Panc1 (cell line): ENCODE measurements at regions not wholly inside any gene's neighbourhood (a gene's known extent, or its start where the extent isn't known, plus 50 kb on each side); places are given as distances from the start of the nearest gene placed in this dataset.

ENCODE experiments used
- ATAC-seq: fragments of 200-7000 bp; cut with Tn5 transposase; 2 replicates; pipeline ENCODE4 v1.9.1; 2020; ENCODE audit warnings: mild to moderate bottlenecking, moderate library complexity
- BruUV-seq: library from RNA; stranded (reverse); fragments of 400-500 nt; replicated peaks from 2 replicates; lab custom pipeline; 2021; lab: Mats Ljungman, UMichigan
- CTCF ChIA-PET: fragments of 300-600 bp; sonication (Branson Sonifier 250); formaldehyde crosslinking; loops from one replicate; lab custom pipeline; 2022; ENCODE audit warnings: antibody characterized with exemption; lab: Charles Lee
- POLR2A ChIA-PET: fragments of 300-600 bp; sonication (Branson Sonifier 250); formaldehyde crosslinking; loops from one replicate; lab custom pipeline; 2022; ENCODE audit warnings: antibody characterized with exemption; lab: Charles Lee
- DNase-seq: peaks from one replicate; pipeline ENCODE4 v3.0.0-alpha.2; 2010; ENCODE audit warnings: low read depth, low spot score
- H3K27ac ChIP-seq: 2 replicates; pipeline ENCODE4 v1.5.1; 2011; ENCODE audit warnings: mild to moderate bottlenecking, low read length, inconsistent platforms
- H3K27me3 ChIP-seq: fragments of 200-500 bp; sonication (Bioruptor generic); 2 replicates; pipeline ENCODE4 v1.6.0; 2014; ENCODE audit warnings: low read length, inconsistent platforms; ENCODE audit not compliant: control insufficient read depth, insufficient read depth
- H3K36me3 ChIP-seq: fragments of 200-500 bp; sonication (Bioruptor generic); 2 replicates; pipeline ENCODE4 v1.5.1; 2014; ENCODE audit warnings: inconsistent platforms, mild to moderate bottlenecking, low read length, moderate library complexity; ENCODE audit not compliant: control insufficient read depth, insufficient read depth
- H3K4me1 ChIP-seq: 2 replicates; pipeline ENCODE4 v1.5.1; 2011; ENCODE audit warnings: inconsistent platforms, mild to moderate bottlenecking, low read length, moderate library complexity; ENCODE audit not compliant: control insufficient read depth, insufficient read depth
- H3K4me3 ChIP-seq, 2 experiments: 2 replicates each; pipeline ENCODE4 v1.5.1; 2011 to 2012; ENCODE audit warnings: low read depth in 2 of 2, low read length in 2 of 2, mild to moderate bottlenecking in 2 of 2, inconsistent platforms in 1 of 2, moderate library complexity in 1 of 2
- H3K9me3 ChIP-seq: fragments of 200-500 bp; sonication (Bioruptor generic); 2 replicates; pipeline ENCODE4 v1.5.1; 2014; ENCODE audit warnings: low read depth, mild to moderate bottlenecking, inconsistent platforms, low read length, moderate library complexity; ENCODE audit not compliant: control insufficient read depth, insufficient read depth
- CTCF ChIP-seq: fragments of 450-650 bp; IDR thresholded peaks from 2 replicates; pipeline ENCODE4 v1.5.1; 2017; ENCODE audit warnings: mild to moderate bottlenecking
- POLR2AphosphoS5 ChIP-seq: IDR thresholded peaks from 2 replicates; pipeline ENCODE4 v1.6.1; 2012; ENCODE audit warnings: mild to moderate bottlenecking, low read depth, low read length, moderate library complexity
- SIN3A ChIP-seq: IDR thresholded peaks from 2 replicates; pipeline ENCODE4 v1.6.1; 2012; ENCODE audit warnings: low read depth, mild to moderate bottlenecking, low read length, moderate library complexity, borderline replicate concordance; ENCODE audit not compliant: insufficient read depth
- TCF7L2 ChIP-seq: IDR thresholded peaks from 2 replicates; pipeline ENCODE4 v1.6.1; 2011; ENCODE audit warnings: mild to moderate bottlenecking, low read depth, low read length, inconsistent platforms
- in situ Hi-C: cut with HindIII; loops from 2 replicates; pipeline ENCODE4 v1.10.0; 2016; ENCODE audit warnings: low sequenced_read_pairs, low pct_unique_long_range_greater_than_20kb
- intact Hi-C: fragments of 100-400 bp; cut with micrococcal nuclease; formaldehyde crosslinking; loops from one replicate; pipeline ENCODE4 v1.10.0; 2022; ENCODE audit not compliant: unreplicated experiment
- TF ChIP-seq, protein P1 (sequence below), 2 experiments: IDR thresholded peaks; 2 replicates each; pipeline ENCODE4 v1.6.1; 2011 to 2012; ENCODE audit warnings: low read depth in 2 of 2, control low read depth in 1 of 2, low read length in 1 of 2, mild to moderate bottlenecking in 1 of 2, moderate library complexity in 1 of 2; ENCODE audit not compliant: insufficient read depth in 1 of 2

DNA sequence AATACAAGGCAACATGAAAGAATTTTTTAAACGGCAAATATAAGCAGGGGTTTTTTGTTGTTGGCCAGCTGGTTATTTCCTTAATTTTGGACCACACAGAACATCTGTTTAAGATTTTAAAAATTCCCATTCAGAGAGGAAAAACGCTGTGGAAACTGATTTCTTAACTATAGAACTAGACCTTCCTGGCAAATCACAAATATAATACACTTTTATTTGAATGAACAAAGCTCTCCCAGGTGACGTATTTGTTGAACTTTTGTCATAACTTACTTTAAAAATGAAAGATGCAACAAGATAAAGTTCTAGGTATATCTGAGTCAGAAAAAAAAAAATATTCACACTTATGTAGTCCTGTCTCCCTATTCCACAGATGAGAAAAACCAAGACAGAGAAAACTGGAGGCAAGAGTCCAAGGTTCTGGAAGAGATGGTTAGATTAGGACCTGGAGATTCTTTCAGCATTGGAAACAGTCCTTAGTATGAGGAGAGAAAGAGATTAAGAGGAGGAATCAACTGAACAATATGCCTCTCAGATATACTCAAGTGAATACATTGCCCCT lies 269.1 kb downstream of the NEBL start:
- ATAC-seq (no peak), DNase-seq (no peak)
- H3K4me1 ChIP-seq: no peaks in the 10 kb centered on the region
- H3K4me3 ChIP-seq: no peak overlapping the region
- BruUV-seq: no TSS peak
- in situ Hi-C loops (no loop called here), intact Hi-C loops (no loop called here)
- ChIA-PET CTCF (no interaction called here), POLR2A (no interaction called here)
- TF ChIP-seq SIN3A (no peak), CTCF (no peak), POLR2AphosphoS5 (no peak), TCF7L2 (no peak)
- TF ChIP-seq, protein P1, sequence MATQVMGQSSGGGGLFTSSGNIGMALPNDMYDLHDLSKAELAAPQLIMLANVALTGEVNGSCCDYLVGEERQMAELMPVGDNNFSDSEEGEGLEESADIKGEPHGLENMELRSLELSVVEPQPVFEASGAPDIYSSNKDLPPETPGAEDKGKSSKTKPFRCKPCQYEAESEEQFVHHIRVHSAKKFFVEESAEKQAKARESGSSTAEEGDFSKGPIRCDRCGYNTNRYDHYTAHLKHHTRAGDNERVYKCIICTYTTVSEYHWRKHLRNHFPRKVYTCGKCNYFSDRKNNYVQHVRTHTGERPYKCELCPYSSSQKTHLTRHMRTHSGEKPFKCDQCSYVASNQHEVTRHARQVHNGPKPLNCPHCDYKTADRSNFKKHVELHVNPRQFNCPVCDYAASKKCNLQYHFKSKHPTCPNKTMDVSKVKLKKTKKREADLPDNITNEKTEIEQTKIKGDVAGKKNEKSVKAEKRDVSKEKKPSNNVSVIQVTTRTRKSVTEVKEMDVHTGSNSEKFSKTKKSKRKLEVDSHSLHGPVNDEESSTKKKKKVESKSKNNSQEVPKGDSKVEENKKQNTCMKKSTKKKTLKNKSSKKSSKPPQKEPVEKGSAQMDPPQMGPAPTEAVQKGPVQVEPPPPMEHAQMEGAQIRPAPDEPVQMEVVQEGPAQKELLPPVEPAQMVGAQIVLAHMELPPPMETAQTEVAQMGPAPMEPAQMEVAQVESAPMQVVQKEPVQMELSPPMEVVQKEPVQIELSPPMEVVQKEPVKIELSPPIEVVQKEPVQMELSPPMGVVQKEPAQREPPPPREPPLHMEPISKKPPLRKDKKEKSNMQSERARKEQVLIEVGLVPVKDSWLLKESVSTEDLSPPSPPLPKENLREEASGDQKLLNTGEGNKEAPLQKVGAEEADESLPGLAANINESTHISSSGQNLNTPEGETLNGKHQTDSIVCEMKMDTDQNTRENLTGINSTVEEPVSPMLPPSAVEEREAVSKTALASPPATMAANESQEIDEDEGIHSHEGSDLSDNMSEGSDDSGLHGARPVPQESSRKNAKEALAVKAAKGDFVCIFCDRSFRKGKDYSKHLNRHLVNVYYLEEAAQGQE (IDR thresholded peaks at IDR 0.05; ENCODE audit: insufficient read depth in 1 of 2, low read depth in 2 of 2, low read length in 1 of 2): no peak
- no peaks in the 10 kb centered on the region for H3K36me3 ChIP-seq
- no peaks in the 10 kb centered on the region for H3K27me3 ChIP-seq
- H3K9me3 ChIP-seq: no peaks in the 10 kb centered on the region
- no peak overlapping the region for H3K27ac ChIP-seq

DNA sequence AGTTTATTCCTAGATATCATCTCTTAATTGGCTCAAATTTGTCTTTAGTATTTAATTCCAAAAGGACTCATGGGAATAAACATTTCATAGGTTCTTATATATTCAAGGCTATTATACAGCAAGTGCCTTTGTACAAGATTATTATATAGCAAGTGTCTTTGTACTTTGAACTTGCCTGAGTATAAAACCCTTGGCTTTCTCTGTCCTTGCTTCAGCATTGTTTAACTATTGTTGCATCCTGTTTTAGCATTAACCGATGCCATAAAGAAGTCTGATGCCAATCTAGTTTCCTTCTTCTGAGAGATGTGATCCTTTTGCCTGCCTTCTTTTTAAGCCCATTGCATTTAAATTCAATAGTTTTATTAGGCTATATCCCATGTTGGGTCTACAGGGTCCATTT lies 270.0 kb downstream of the NEBL start:
- H3K4me1 ChIP-seq: no peaks in the 10 kb centered on the region
- H3K4me3 ChIP-seq: no peak overlapping the region
- no peaks in the 10 kb centered on the region for H3K9me3 ChIP-seq
- ChIA-PET CTCF (no interaction called here), POLR2A (no interaction called here)
- H3K27me3 ChIP-seq: no peaks in the 10 kb centered on the region
- BruUV-seq: no TSS peak
- DNase-seq (no peak), ATAC-seq (no peak)
- H3K27ac ChIP-seq: no peak overlapping the region
- intact Hi-C loops (no loop called here), in situ Hi-C loops (no loop called here)
- H3K36me3 ChIP-seq: no peaks in the 10 kb centered on the region
- TF ChIP-seq SIN3A: no peak
- no peak for TF ChIP-seq POLR2AphosphoS5
- TF ChIP-seq, protein P1 (IDR thresholded peaks at IDR 0.05; ENCODE audit: insufficient read depth in 1 of 2, low read depth in 2 of 2, low read length in 1 of 2): no peak
- TF ChIP-seq TCF7L2: no peak
- TF ChIP-seq CTCF: no peak
